SK-N-DZ (cell line): ENCODE measurements at regions not wholly inside any gene's neighbourhood (a gene's known extent, or its start where the extent isn't known, plus 50 kb on each side); places are given as distances from the start of the nearest gene placed in this dataset.

Source experiments
- DNase-seq: peaks from one replicate; pipeline ENCODE4 v3.0.0-alpha.2; 2015; ENCODE audit warnings: low spot score

DNA sequence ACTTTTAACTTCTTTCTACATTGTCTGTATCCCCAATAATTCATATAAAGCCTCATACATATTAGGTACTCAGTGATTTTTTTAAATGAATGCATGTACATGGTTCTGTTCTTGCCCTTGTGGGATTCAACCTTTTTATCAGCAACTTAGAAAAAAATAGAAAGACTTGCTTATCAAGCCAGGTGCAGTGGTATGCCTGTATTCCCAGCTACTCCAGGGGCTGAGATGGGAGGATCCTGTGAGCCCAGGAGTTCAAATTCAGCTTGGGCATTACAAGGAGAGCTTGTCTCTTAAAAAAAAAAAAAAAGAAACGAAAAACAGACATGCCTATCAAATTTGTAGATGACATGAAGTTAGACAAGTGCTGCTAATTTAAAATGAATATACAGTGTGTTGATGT is 54.2 kb upstream of the MYCBP2 start:
- no peak for DNase-seq

DNA sequence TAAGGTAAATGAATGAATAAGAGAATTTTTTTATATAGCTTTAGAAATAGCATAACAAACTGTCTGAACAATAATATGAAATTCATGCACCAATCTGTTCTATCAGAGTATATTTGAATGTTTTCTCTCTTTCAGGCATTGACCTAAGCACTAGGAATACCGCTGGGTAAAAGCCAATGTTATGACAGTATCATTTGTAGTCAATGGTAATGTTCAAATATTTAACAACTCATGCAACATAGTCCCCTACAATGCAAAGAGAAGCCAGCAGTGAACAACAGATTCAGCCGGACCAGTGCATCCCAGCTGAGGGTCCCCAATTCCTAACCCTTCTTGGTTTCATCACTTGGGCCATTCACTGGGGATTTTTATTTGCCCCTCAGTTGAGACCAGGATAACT is 52.6 kb upstream of the MYCBP2 start:
- no peak for DNase-seq

DNA sequence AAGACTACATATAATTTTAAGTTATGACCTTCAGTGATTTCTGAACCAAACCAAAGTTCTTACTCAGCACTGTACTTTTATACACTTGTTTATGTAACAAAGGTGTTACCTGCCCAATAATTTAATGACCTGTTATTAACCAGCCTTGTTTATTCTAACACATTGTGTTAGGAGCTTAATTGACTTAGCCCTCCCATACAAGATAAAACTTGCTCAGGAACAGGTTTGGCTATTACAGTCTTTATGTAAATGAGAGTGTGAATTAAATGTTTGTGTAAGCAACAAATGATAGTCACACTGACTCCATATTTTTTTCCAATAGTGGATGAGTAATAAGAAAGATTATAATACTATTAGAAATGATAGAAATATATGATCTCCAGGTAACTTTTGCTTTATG is 51.8 kb upstream of the MYCBP2 start:
- DNase-seq, result no peak

DNA sequence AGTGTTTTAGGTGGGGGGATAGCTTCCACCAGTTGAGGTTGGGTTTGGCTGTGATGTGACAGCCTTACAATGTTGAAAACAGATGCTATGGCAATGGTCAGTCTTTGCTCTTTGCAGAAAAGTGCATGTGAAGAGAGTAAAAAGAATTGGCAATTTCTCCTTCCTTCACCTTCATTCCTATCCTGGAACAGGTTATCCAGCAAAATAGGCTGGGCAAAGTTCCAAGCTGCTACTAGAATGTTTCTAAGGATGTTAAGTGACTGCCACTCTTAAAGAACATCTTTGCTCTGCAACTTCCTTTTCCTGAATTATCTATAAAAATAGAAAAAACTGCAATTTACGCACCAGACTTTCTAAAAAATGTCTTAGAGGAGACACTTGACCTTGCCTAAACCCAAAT is 50.1 kb upstream of the MYCBP2 start:
- DNase-seq, result no peak
